VCaP (cell line): ENCODE measurements at regions not wholly inside any gene's neighbourhood (a gene's known extent, or its start where the extent isn't known, plus 50 kb on each side); places are given as distances from the start of the nearest gene placed in this dataset.

ENCODE experiments used
- H3K27ac ChIP-seq: fragments of 450-650 bp; 2 replicates; pipeline ENCODE4 v1.5.1; 2017
- TF ChIP-seq, protein P1 (sequence below): fragments of 450-650 bp; conservative IDR thresholded peaks from 2 replicates; pipeline ENCODE4 v1.5.1; 2017; ENCODE audit warnings: mild to moderate bottlenecking, moderate library complexity

DNA sequence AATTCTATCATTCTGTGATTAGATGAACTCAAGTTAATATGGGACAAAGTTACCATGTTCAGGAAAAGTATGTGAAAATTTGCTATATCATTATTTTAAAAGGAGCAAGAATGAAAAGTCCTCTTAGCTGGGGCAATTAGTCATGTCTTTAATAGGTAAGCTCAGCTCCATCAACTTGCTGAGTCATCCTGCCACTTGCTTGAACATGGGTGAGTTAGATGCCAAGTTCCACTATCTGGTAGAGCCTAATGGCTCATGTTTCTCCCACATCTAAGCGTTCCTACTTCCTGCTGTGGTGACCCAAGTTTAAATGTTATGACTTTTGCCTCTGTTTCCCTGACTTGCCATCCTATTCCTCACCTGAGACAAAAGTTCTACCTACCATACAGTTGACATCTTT lies 276.8 kb downstream of the ZNF674 start:
- H3K27ac ChIP-seq, result no peak overlapping the region
- TF ChIP-seq, protein P1, sequence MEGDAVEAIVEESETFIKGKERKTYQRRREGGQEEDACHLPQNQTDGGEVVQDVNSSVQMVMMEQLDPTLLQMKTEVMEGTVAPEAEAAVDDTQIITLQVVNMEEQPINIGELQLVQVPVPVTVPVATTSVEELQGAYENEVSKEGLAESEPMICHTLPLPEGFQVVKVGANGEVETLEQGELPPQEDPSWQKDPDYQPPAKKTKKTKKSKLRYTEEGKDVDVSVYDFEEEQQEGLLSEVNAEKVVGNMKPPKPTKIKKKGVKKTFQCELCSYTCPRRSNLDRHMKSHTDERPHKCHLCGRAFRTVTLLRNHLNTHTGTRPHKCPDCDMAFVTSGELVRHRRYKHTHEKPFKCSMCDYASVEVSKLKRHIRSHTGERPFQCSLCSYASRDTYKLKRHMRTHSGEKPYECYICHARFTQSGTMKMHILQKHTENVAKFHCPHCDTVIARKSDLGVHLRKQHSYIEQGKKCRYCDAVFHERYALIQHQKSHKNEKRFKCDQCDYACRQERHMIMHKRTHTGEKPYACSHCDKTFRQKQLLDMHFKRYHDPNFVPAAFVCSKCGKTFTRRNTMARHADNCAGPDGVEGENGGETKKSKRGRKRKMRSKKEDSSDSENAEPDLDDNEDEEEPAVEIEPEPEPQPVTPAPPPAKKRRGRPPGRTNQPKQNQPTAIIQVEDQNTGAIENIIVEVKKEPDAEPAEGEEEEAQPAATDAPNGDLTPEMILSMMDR, result no peak

DNA sequence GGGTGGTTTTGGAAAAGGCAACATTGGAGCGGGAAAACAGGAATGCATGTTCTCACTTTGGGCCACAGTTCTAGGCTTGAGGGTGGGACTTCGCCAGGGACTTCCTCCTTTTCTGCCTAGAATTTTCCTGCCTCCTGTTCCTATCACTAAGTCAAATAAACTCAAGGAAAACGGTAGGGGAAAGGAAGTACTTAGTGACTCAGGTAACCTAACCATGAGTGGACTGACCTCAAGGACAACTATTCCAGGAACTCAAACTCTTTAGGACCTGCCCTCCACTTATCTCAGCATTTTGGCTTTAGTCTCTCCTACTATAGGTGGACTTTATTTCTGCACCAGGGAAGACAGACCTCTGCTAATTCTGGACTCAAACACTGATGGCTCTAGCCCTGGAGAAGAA lies 281.7 kb downstream of the ZNF674 start:
- no peak overlapping the region for H3K27ac ChIP-seq
- TF ChIP-seq, protein P1, result no peak

DNA sequence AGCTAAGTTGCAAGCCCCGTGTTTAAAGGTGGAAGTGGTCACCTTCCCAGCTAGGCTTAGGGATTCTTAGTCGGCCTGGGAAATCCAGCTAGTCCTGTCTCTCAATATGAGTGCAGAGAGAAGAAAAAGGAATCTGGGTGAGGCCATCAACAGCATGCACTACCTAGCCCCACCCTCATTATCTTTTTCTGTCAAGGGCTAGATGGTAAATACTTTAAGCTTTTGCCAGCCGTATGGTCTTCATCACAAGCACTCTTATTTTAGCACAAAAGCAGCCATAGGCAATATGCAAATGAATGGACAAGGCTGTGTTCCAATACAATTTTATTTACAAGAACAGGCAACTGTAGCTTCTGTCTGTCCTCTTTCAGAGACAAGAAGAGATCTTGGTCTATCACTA lies 282.9 kb downstream of the ZNF674 start:
- TF ChIP-seq, protein P1, result no peak

GRCh38 chrX:46260499-46260898 lies 284.7 kb downstream of the ZNF674 start:
- no peak overlapping the region for H3K27ac ChIP-seq
- TF ChIP-seq, protein P1, result no peak

More for the DNA sequence above, 282.9 kb downstream of the ZNF674 start:
- H3K27ac ChIP-seq, result no peak overlapping the region

- H3K27ac ChIP-seq, result no peak overlapping the region
- TF ChIP-seq, protein P1, result no peak
These were observed 286.9 kb downstream of the ZNF674 start for GRCh38 chrX:46258356-46258755.

GRCh38 chrX:46257451-46257879 lies 287.8 kb downstream of the ZNF674 start:
- TF ChIP-seq, protein P1, result no peak
- no peak overlapping the region for H3K27ac ChIP-seq

DNA sequence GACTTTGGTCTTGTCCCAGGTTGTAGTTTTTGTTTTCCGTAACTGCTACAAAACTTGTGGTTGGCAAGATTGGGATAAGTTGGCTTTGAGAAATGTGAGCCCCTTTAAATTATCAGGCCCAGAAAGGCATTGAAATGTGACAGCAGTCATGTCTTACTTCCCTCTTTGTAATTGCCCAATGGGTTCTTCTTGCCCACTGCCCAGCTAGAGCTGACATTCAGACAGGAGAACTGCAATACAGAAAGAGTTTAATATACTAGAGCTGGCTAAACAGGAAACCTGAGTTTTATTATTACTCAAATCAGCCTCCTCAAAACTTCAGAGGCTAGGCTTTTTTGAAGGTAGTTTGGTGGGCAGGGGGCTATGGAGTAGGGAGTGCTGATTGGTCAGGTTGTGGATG lies 288.3 kb downstream of the ZNF674 start:
- H3K27ac ChIP-seq, result no peak overlapping the region
- TF ChIP-seq, protein P1, result no peak

DNA sequence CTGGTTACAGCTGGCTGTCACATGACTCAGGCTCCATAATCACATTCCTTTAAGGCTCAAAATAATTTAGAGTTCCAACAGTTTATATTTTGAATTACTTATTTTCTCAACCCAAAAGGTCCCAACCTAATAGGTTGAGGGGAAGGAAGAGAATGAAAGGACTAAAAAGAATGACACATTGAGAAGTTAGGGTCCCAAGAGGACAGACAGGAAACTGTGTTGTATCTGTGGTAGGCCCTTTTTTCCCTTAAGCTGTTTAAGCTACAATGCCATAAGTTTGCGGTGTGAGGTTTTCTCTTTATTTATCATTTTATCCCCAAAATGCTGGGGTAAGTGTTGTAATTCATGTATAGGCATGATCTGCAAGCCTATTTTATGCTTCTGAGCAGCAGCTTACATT lies 290.2 kb downstream of the ZNF674 start:
- TF ChIP-seq, protein P1, result no peak
- H3K27ac ChIP-seq, result no peak overlapping the region
